ENCODE measurements at regions not wholly inside any gene's neighbourhood (a gene's known extent, or its start where the extent isn't known, plus 50 kb on each side); places are given as distances from the start of the nearest gene placed in this dataset.

GRCh38 chr2:128525653-128526052, 207.0 kb upstream of the HS6ST1 start:
- TF ChIP-seq CTCF (conservative IDR thresholded peaks at IDR 0.05), result no peak

GRCh38 chr2:128526455-128526976, 207.8 kb upstream of the HS6ST1 start:
- no peak for TF ChIP-seq CTCF (conservative IDR thresholded peaks at IDR 0.05)
- no peak overlapping the region for H3K27ac ChIP-seq

More at GRCh38 chr2:128525653-128526052, 207.0 kb upstream of the HS6ST1 start:
- no peak overlapping the region for H3K27ac ChIP-seq

- H3K27ac ChIP-seq, result no peak overlapping the region
- TF ChIP-seq CTCF (conservative IDR thresholded peaks at IDR 0.05), result no peak
Measured at GRCh38 chr2:128528133-128528532, 209.5 kb upstream of the HS6ST1 start.

- TF ChIP-seq CTCF (conservative IDR thresholded peaks at IDR 0.05), result no peak
Measured at GRCh38 chr2:128530025-128530573, 211.4 kb upstream of the HS6ST1 start.

GRCh38 chr2:128531856-128532255, 213.2 kb upstream of the HS6ST1 start:
- no peak overlapping the region for H3K27ac ChIP-seq
- TF ChIP-seq CTCF (conservative IDR thresholded peaks at IDR 0.05), result peak; percentile 37

More at GRCh38 chr2:128530025-128530573, 211.4 kb upstream of the HS6ST1 start:
- H3K27ac ChIP-seq, result no peak overlapping the region

GRCh38 chr2:128533101-128533500, 214.4 kb upstream of the HS6ST1 start:
- H3K27ac ChIP-seq, result no peak overlapping the region
- no peak for TF ChIP-seq CTCF (conservative IDR thresholded peaks at IDR 0.05)

- H3K27ac ChIP-seq, result no peak overlapping the region
- no peak for TF ChIP-seq CTCF (conservative IDR thresholded peaks at IDR 0.05)
Measured at GRCh38 chr2:128534688-128535392, 216.2 kb upstream of the HS6ST1 start.

Measured in VCaP (cell line).